GM10248 (cell line): ENCODE measurements at regions not wholly inside any gene's neighbourhood (a gene's known extent, or its start where the extent isn't known, plus 50 kb on each side); places are given as distances from the start of the nearest gene placed in this dataset.

Experiments used
- CTCF ChIA-PET: fragments of 300-600 bp; sonication (Branson Sonifier 250); formaldehyde crosslinking; extraction: SDS; loops from one replicate; lab custom pipeline; 2021; ENCODE audit warnings: antibody characterized with exemption; lab: Yijun Ruan, JAX
- POLR2A ChIA-PET: fragments of 350-650 bp; sonication (Branson Sonifier 250); formaldehyde crosslinking; extraction: SDS; loops from one replicate; lab custom pipeline; 2020; ENCODE audit warnings: antibody characterized with exemption; lab: Yijun Ruan, JAX
- DNase-seq: peaks from one replicate; pipeline ENCODE4 v3.0.0; 2012; ENCODE audit errors: extremely low spot score
- TF ChIP-seq, protein P1 (sequence below): IDR thresholded peaks from 2 replicates; pipeline ENCODE4 v1.5.1; 2012; ENCODE audit warnings: mild to moderate bottlenecking, low read depth; ENCODE audit errors: extremely low read depth, missing control alignments, control extremely low read depth

DNA sequence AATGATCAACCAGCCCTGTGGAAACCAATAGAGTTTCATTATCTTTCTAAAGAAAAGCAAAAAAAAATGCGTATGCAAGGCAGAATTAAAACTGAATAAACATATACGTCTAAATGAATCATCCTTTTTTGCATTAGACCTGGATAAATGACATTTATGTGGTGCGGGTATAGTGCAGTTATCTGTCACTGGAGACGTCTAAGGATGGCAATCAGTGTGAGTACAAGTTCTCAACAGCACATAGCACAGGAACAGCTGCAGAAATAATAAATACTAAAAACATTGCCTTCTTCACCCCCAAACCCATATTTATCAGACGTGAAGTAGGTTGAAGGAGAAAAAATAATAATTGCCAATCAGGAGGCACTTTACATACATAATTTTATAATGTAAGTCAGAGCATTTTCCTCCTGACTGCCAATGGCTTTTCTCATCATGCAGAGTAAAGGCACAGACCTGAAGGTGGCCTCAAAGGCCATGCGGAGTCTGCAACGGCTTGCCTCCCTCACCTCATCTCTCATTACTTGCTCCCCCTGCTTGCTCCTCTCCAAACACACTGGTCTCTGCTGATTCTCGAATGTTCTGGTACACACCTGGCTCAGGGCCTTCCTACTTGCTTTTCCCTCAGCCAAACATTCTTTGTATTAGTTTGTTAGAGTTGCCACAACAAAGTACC lies 574.7 kb upstream of the PLXNA2 start:
- TF ChIP-seq, protein P1, sequence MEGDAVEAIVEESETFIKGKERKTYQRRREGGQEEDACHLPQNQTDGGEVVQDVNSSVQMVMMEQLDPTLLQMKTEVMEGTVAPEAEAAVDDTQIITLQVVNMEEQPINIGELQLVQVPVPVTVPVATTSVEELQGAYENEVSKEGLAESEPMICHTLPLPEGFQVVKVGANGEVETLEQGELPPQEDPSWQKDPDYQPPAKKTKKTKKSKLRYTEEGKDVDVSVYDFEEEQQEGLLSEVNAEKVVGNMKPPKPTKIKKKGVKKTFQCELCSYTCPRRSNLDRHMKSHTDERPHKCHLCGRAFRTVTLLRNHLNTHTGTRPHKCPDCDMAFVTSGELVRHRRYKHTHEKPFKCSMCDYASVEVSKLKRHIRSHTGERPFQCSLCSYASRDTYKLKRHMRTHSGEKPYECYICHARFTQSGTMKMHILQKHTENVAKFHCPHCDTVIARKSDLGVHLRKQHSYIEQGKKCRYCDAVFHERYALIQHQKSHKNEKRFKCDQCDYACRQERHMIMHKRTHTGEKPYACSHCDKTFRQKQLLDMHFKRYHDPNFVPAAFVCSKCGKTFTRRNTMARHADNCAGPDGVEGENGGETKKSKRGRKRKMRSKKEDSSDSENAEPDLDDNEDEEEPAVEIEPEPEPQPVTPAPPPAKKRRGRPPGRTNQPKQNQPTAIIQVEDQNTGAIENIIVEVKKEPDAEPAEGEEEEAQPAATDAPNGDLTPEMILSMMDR = no peak
- POLR2A ChIA-PET = no interaction called here
- CTCF ChIA-PET = no interaction called here
- no peak for DNase-seq

DNA sequence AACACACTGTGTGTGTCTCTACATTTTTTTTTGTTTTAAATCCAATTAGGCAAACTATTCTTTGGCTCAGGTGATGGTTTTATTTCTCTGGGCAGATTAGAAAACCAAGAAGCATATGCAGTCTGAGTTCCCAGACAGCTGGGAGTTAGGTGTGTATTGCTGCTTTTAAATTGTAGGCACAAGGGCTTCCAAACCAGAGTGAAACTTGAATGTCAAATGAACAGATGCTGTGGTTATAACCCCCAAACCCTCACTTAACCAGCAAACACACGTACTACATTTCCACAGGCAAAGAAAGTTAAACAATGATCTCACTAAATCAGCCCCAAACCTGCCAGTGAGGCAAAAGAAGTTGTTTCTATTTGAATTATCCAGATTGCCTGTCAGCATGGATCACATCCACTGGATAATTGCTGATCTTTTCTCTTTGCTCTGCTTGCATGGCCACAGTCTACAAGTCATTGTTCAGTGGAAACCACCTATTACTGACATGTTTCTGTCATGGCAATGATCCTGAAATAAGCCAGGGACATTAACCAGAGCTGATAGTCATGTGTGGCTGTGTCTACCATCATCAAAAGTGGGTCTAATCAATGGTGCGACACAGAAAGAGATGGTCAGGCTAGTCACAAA lies 576.5 kb upstream of the PLXNA2 start:
- CTCF ChIA-PET = no interaction called here
- no peak for DNase-seq
- POLR2A ChIA-PET = no interaction called here

DNA sequence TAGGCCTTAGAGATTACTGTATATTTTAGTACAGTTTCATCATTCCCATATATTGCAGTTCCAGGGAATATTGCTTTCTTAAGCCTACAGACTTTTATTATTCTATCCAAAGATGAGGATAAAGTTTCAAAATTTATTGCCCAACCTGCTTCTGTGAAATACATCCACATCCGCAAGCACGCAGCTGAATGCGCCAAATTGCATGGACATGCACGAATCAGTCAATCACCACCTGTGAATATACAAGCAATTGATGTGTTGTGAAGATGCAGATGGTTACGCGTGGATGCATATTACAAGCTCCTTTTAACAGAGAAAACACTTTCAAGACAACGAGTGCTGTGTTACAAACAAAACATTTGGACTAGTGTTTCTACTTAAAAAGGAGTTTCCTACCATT lies 577.8 kb upstream of the PLXNA2 start:
- ChIA-PET POLR2A (no interaction called here), CTCF (no interaction called here)
- no peak for DNase-seq
- TF ChIP-seq, protein P1 = no peak

More for the DNA sequence above, 576.5 kb upstream of the PLXNA2 start:
- TF ChIP-seq, protein P1 = no peak

DNA sequence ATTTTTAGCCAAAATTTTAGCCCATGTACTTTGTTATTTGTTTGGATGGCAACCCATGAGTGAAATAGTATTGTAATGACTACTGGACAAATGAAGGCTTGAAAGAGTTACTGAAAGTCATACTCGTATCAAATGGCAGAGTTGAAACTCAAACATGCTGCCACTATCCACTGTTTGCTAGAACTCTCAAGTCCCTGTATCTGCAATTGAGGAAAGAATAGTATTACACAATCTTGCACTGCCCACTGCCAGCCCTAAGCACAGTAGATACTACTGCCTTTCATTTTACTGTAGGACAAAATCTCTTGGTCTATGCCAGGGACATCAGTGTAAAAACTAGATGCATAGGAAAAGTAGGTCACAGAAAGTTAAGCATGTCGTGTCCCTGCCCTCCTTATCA lies 581.1 kb upstream of the PLXNA2 start:
- ChIA-PET CTCF (interaction anchor here (0.8 kb wide), 1 partner anchor 17 kb away, joined by 3 read pairs; no protein-coding TSS in a partner anchor), POLR2A (no interaction called here)
- TF ChIP-seq, protein P1 = no peak
- no peak for DNase-seq

DNA sequence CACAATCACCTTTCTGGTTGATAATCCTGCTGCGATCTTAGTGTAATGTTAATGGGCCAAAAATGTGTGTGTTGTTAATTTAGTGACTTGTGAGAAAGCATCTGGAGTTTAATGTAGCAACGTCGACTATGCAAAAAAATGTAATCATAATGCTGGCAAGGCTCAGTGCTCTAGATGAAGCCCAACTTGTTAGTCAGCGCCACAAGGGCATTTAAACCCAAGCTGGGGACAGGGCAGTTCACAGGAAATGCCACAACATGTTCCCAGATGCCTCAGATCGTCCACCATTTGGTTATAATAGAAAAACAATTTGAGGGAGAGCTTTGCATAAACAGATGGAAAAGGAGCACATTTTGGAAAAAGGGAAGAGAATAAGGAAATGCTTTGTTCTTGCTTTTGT lies 585.4 kb upstream of the PLXNA2 start:
- no peak for DNase-seq
- POLR2A ChIA-PET = no interaction called here
- CTCF ChIA-PET = no interaction called here
- TF ChIP-seq, protein P1 = no peak

DNA sequence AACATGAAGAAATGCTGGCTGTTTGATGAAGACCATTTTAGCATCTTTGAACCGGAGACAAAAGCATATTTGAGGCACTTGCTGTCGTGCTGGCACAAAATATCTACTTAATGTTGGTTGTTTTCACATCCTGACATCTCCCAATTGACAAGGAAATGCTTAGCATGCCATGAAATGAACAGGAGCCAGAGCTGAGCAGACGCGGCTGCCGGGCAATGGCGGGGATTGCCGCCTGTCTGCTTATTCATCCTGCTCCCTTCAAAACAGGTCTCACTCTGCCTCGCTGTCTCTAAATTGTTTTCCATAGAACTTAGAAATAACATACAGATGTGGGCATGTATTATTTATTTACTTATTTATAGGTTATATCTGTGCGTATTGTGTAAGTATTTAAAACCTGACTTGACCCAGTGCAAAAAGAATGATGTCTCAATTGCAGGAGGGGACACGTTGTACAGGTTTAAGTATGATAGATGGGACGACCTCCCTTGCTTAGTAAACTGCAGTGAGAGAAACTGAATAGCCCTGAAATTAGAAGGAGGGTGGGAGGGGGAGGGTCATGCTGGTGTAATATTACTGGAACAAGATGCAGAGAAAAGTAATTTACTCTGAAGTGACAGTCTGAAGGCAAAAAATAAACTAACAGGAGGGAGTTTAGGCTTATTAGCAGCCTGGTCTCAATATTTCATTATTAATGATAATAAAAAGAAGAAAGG lies 590.4 kb upstream of the PLXNA2 start:
- TF ChIP-seq, protein P1 = no peak
- ChIA-PET CTCF (no interaction called here), POLR2A (no interaction called here)
- no peak for DNase-seq
